HCT116 (cell line): ENCODE measurements at regions not wholly inside any gene's neighbourhood (a gene's known extent, or its start where the extent isn't known, plus 50 kb on each side); places are given as distances from the start of the nearest gene placed in this dataset.

ENCODE experiments used
- ATAC-seq: fragments of 200-7000 bp; cut with Tn5 transposase; 2 replicates; pipeline ENCODE4 v1.9.1; 2020; ENCODE audit warnings: mild to moderate bottlenecking, moderate library complexity
- BruUV-seq: library from RNA; stranded (reverse); fragments of 400-500 nt; replicated peaks from 2 replicates; lab custom pipeline; 2021; lab: Mats Ljungman, UMichigan
- CTCF ChIA-PET: fragments of 300-600 bp; sonication (Branson Sonifier 250); formaldehyde crosslinking; loops from one replicate; lab custom pipeline; 2021; ENCODE audit warnings: antibody characterized with exemption; lab: Charles Lee
- POLR2A ChIA-PET: fragments of 300-600, 350-600 bp; sonication (Branson Sonifier 250); formaldehyde crosslinking; loops from one replicate; lab custom pipeline; 2021; ENCODE audit warnings: antibody characterized with exemption; lab: Charles Lee
- RAD21 ChIA-PET, 2 experiments: fragments of 300-600 bp; sonication (Branson Sonifier 250); formaldehyde crosslinking; loops; one replicate each; lab custom pipeline; 2023; ENCODE audit warnings: low total read pairs in 2 of 2; ENCODE audit not compliant: uncharacterized antibody in 2 of 2, unreplicated experiment in 2 of 2, low non-redundant PET in 1 of 2; lab: Charles Lee
- DNase-seq: peaks from one replicate; pipeline ENCODE4 v3.0.0-alpha.2; 2010; ENCODE audit warnings: low read depth, low spot score
- H2AFZ ChIP-seq: fragments of 200-600 bp; shearing (Covaris generic), sonication (generic); 2 replicates; pipeline ENCODE4 v1.6.1; 2017; ENCODE audit warnings: low read depth, mixed run types, mixed read lengths, antibody characterized with exemption, low read length; ENCODE audit not compliant: poor library complexity, severe bottlenecking
- H3K27ac ChIP-seq: 2 replicates; pipeline ENCODE4 v1.5.1; 2012; ENCODE audit warnings: low read depth, low read length
- H3K27me3 ChIP-seq: fragments of 200-600 bp; sonication (generic); 2 replicates; pipeline ENCODE4 v1.6.1; 2016; ENCODE audit warnings: mixed run types, low read length, mixed read lengths; ENCODE audit not compliant: insufficient read depth
- H3K36me3 ChIP-seq, 2 experiments: fragments of 200-500 bp in 1 of 2; fragments of 200-600 bp in 1 of 2; sonication (Bioruptor generic) in 1 of 2; sonication (generic) in 1 of 2; 2 replicates each; pipeline versions ENCODE4 v1.5.1 to v1.6.1; 2014 to 2016; ENCODE audit warnings: low read length in 2 of 2, inconsistent platforms in 1 of 2, mixed read lengths in 1 of 2, mixed run types in 1 of 2; ENCODE audit not compliant: insufficient read depth in 2 of 2, control insufficient read depth in 1 of 2
- H3K4me1 ChIP-seq, 2 experiments: fragments of 200-600 bp in 1 of 2; sonication (generic) in 1 of 2; 2 replicates each; pipeline versions ENCODE4 v1.5.1 to v1.6.1; 2012 to 2017; ENCODE audit warnings: low read length in 2 of 2, inconsistent platforms in 1 of 2, mild to moderate bottlenecking in 1 of 2, mixed read lengths in 1 of 2, mixed run types in 1 of 2, moderate library complexity in 1 of 2; ENCODE audit not compliant: insufficient read depth in 2 of 2, control insufficient read depth in 1 of 2
- H3K4me2 ChIP-seq: fragments of 200-600 bp; sonication (generic); 2 replicates; pipeline ENCODE4 v1.6.1; 2017; ENCODE audit warnings: mixed run types, low read length, mixed read lengths
- H3K4me3 ChIP-seq, 2 experiments: fragments of 200-600 bp in 1 of 2; sonication (generic) in 1 of 2; replicated peaks in 1 of 2; 2 replicates each; pipeline ENCODE4 v1.5.1; 2011 to 2016; ENCODE audit warnings: low read length in 2 of 2, control low read depth in 1 of 2, low read depth in 1 of 2, mild to moderate bottlenecking in 1 of 2, mixed read lengths in 1 of 2, mixed run types in 1 of 2
- H3K79me2 ChIP-seq: fragments of 200-600 bp; sonication (generic); 2 replicates; pipeline ENCODE4 v1.6.1; 2017; ENCODE audit warnings: mild to moderate bottlenecking, mixed run types, low read length, moderate library complexity, mixed read lengths; ENCODE audit not compliant: insufficient read depth
- H3K9ac ChIP-seq: fragments of 200-600 bp; sonication (generic); 2 replicates; pipeline ENCODE4 v1.6.1; 2016; ENCODE audit warnings: low read length, mixed read lengths
- H3K9me2 ChIP-seq: fragments of 200-600 bp; sonication (generic), shearing (Covaris generic); 2 replicates; pipeline ENCODE4 v1.6.1; 2017; ENCODE audit warnings: mixed run types, mild to moderate bottlenecking, moderate library complexity; ENCODE audit not compliant: insufficient read depth
- H3K9me3 ChIP-seq, 2 experiments: fragments of 200-500 bp in 1 of 2; fragments of 200-600 bp in 1 of 2; sonication (Bioruptor generic) in 1 of 2; sonication (generic) in 1 of 2; 2 replicates each; pipeline ENCODE4 v1.6.1; 2014 to 2017; ENCODE audit warnings: low read length in 2 of 2, mixed read lengths in 2 of 2, inconsistent platforms in 1 of 2, low read depth in 1 of 2, mild to moderate bottlenecking in 1 of 2, mixed run types in 1 of 2, moderate library complexity in 1 of 2; ENCODE audit not compliant: control insufficient read depth in 1 of 2, insufficient read depth in 1 of 2
- H4K20me1 ChIP-seq: fragments of 200-600 bp; sonication (generic), shearing (Covaris generic); 2 replicates; pipeline ENCODE4 v1.6.1; 2017; ENCODE audit warnings: mixed run types, mild to moderate bottlenecking, moderate library complexity; ENCODE audit not compliant: insufficient read depth
- CBX3 ChIP-seq: IDR thresholded peaks from 2 replicates; pipeline ENCODE4 v1.6.1; 2012; ENCODE audit warnings: low read depth
- CEBPB ChIP-seq: IDR thresholded peaks from 2 replicates; pipeline ENCODE4 v1.6.1; 2012; ENCODE audit warnings: low read depth
- EGR1 ChIP-seq: IDR thresholded peaks from 2 replicates; pipeline ENCODE4 v1.6.1; 2012; ENCODE audit warnings: low read depth
- ELF1 ChIP-seq: IDR thresholded peaks from 2 replicates; pipeline ENCODE4 v1.6.1; 2012; ENCODE audit warnings: low read depth, borderline replicate concordance
- EZH2 ChIP-seq: fragments of 200-600 bp; sonication (generic); IDR thresholded peaks from 2 replicates; pipeline ENCODE4 v1.6.1; 2017; ENCODE audit warnings: antibody characterized with exemption, mixed run types
- EZH2phosphoT487 ChIP-seq: fragments of 200-600 bp; IDR thresholded peaks from 2 replicates; pipeline ENCODE4 v1.6.1; 2018; ENCODE audit warnings: antibody characterized with exemption, borderline replicate concordance
- FOSL1 ChIP-seq: IDR thresholded peaks from 2 replicates; pipeline ENCODE4 v1.6.1; 2012; ENCODE audit warnings: low read depth
- JUND ChIP-seq: IDR thresholded peaks from 2 replicates; pipeline ENCODE4 v1.6.1; 2012
- MAX ChIP-seq: IDR thresholded peaks from 2 replicates; pipeline ENCODE4 v1.6.1; 2012
- POLR2A ChIP-seq: IDR thresholded peaks from 2 replicates; pipeline ENCODE4 v1.7.0; 2011; ENCODE audit warnings: borderline replicate concordance; ENCODE audit not compliant: insufficient read depth, insufficient read length; ENCODE audit errors: extremely low read depth
- POLR2AphosphoS5 ChIP-seq: IDR thresholded peaks from 2 replicates; pipeline ENCODE4 v1.6.1; 2011; ENCODE audit warnings: mild to moderate bottlenecking, low read depth, low read length, moderate library complexity
- RAD21 ChIP-seq: IDR thresholded peaks from 2 replicates; pipeline ENCODE4 v1.6.1; 2012; ENCODE audit warnings: low read depth, mild to moderate bottlenecking
- REST ChIP-seq: IDR thresholded peaks from 2 replicates; pipeline ENCODE4 v1.6.1; 2012; ENCODE audit warnings: low read depth
- SIN3A ChIP-seq: IDR thresholded peaks from 2 replicates; pipeline ENCODE4 v1.6.1; 2012; ENCODE audit warnings: low read depth
- SRF ChIP-seq: IDR thresholded peaks from 2 replicates; pipeline ENCODE4 v1.6.1; 2012; ENCODE audit warnings: low read depth
- TCF7L2 ChIP-seq: IDR thresholded peaks from 2 replicates; pipeline ENCODE4 v1.7.0; 2011; ENCODE audit warnings: borderline replicate concordance, inconsistent platforms; ENCODE audit not compliant: insufficient read depth, insufficient read length; ENCODE audit errors: extremely low read depth
- YY1 ChIP-seq: IDR thresholded peaks from 2 replicates; pipeline ENCODE4 v1.6.1; 2011; ENCODE audit warnings: low read length, low read depth, moderate library complexity, mild to moderate bottlenecking; ENCODE audit not compliant: insufficient replicate concordance; ENCODE audit errors: extremely low read depth
- ZFX ChIP-seq: fragments of 450-650 bp; IDR thresholded peaks from 2 replicates; pipeline ENCODE4 v1.6.1; 2017
- intact Hi-C: fragments of 100-400 bp; cut with micrococcal nuclease; formaldehyde crosslinking; loops from 2 replicates; pipeline ENCODE4 v1.10.0; 2022
- TF ChIP-seq, protein P1 (sequence below), 3 experiments: fragments of 200-600 bp in 1 of 3; sonication (generic) in 1 of 3; IDR thresholded peaks in 2 of 3; conservative IDR thresholded peaks in 1 of 3; 2 replicates each; pipeline ENCODE4 v1.5.1; 2012 to 2017; ENCODE audit warnings: low read depth in 2 of 3, low read length in 2 of 3, antibody characterized with exemption in 1 of 3, borderline replicate concordance in 1 of 3, control low read depth in 1 of 3, mild to moderate bottlenecking in 1 of 3, mixed read lengths in 1 of 3, mixed run types in 1 of 3, moderate library complexity in 1 of 3; ENCODE audit not compliant: insufficient read depth in 1 of 3
- TF ChIP-seq, protein P2 (sequence below): IDR thresholded peaks from 2 replicates; pipeline ENCODE4 v1.6.1; 2011; ENCODE audit warnings: mild to moderate bottlenecking, low read length, moderate library complexity; ENCODE audit not compliant: insufficient replicate concordance; ENCODE audit errors: extremely low read depth

DNA sequence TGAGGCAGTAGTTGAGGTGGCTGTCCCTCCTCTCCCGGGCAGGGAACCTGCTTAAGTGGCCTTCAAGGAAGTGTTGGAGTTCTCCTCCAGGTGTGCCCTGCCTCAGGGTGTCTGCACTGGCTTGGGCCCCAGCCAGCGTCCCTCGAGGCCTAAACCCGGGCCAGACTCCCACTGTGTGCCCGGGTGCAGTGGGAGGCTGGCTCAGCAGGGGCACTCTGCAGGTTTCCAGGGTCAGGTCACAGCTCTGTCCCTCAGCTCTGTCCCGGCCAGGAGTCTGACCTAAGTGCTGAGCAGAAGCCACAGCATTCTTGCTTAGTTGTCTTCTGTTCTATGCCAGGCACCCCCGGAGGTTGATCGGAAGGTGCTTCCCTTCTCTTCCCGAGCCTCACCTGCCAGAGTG, 69.0 kb upstream of the OTOS start:
- CTCF ChIA-PET, result no interaction called here

More for the DNA sequence above, 69.0 kb upstream of the OTOS start:
- DNase-seq (no peak), ATAC-seq (no peak)
- H3K9ac ChIP-seq, result no peak overlapping the region
- H3K4me3 ChIP-seq, result no peak overlapping the region
- no peak overlapping the region for H3K27ac ChIP-seq
- no peaks in the 10 kb centered on the region; the same call in 1 of the 2 replicates for H3K27me3 ChIP-seq
- no peaks in the 10 kb centered on the region for H3K79me2 ChIP-seq
- intact Hi-C loops, result no loop called here
- H3K9me3 ChIP-seq, result no peaks in the 10 kb centered on the region; a peak in 1 of 4 replicates
- ChIA-PET POLR2A (no interaction called here), RAD21 (no interaction called here)
- no TSS peak for BruUV-seq
- H3K36me3 ChIP-seq, result no peaks in the 10 kb centered on the region
- H2AFZ ChIP-seq, result no peak overlapping the region
- peaks cover 0 to 9% of the 10 kb centered on the region in 2 experiments; a peak in 1 of 4 replicates for H3K4me1 ChIP-seq
- no peaks in the 10 kb centered on the region for H3K9me2 ChIP-seq
- TF ChIP-seq, protein P1, sequence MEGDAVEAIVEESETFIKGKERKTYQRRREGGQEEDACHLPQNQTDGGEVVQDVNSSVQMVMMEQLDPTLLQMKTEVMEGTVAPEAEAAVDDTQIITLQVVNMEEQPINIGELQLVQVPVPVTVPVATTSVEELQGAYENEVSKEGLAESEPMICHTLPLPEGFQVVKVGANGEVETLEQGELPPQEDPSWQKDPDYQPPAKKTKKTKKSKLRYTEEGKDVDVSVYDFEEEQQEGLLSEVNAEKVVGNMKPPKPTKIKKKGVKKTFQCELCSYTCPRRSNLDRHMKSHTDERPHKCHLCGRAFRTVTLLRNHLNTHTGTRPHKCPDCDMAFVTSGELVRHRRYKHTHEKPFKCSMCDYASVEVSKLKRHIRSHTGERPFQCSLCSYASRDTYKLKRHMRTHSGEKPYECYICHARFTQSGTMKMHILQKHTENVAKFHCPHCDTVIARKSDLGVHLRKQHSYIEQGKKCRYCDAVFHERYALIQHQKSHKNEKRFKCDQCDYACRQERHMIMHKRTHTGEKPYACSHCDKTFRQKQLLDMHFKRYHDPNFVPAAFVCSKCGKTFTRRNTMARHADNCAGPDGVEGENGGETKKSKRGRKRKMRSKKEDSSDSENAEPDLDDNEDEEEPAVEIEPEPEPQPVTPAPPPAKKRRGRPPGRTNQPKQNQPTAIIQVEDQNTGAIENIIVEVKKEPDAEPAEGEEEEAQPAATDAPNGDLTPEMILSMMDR (IDR thresholded peaks at IDR 0.05 in 2 of 3, conservative IDR thresholded peaks at IDR 0.05 in 1 of 3; ENCODE audit: borderline replicate concordance in 1 of 3, insufficient read depth in 1 of 3, low read depth in 2 of 3, low read length in 2 of 3), result no peak
- no peak for TF ChIP-seq TCF7L2
- TF ChIP-seq, protein P2, sequence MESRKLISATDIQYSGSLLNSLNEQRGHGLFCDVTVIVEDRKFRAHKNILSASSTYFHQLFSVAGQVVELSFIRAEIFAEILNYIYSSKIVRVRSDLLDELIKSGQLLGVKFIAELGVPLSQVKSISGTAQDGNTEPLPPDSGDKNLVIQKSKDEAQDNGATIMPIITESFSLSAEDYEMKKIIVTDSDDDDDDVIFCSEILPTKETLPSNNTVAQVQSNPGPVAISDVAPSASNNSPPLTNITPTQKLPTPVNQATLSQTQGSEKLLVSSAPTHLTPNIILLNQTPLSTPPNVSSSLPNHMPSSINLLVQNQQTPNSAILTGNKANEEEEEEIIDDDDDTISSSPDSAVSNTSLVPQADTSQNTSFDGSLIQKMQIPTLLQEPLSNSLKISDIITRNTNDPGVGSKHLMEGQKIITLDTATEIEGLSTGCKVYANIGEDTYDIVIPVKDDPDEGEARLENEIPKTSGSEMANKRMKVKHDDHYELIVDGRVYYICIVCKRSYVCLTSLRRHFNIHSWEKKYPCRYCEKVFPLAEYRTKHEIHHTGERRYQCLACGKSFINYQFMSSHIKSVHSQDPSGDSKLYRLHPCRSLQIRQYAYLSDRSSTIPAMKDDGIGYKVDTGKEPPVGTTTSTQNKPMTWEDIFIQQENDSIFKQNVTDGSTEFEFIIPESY, result no peak
- no peak for TF ChIP-seq ELF1
- no peak for TF ChIP-seq EGR1
- no peak for TF ChIP-seq CEBPB
- TF ChIP-seq MAX, result no peak
- no peak for TF ChIP-seq SRF
- no peak for TF ChIP-seq REST
- TF ChIP-seq FOSL1, result no peak
- TF ChIP-seq CBX3, result no peak
- TF ChIP-seq POLR2A, result no peak
- TF ChIP-seq POLR2AphosphoS5, result no peak
- no peak for TF ChIP-seq EZH2phosphoT487
- TF ChIP-seq SIN3A, result no peak
- no peak for TF ChIP-seq EZH2
- TF ChIP-seq ZFX, result no peak
- TF ChIP-seq JUND, result no peak
- no peak for TF ChIP-seq RAD21
- no peak for TF ChIP-seq YY1
- TF ChIP-seq, all 23 proteins: peak for 0
- no peak overlapping the region for H3K4me2 ChIP-seq
- H4K20me1 ChIP-seq, result no peaks in the 10 kb centered on the region
